ENCODE measurements at regions not wholly inside any gene's neighbourhood (a gene's known extent, or its start where the extent isn't known, plus 50 kb on each side); places are given as distances from the start of the nearest gene placed in this dataset.
"Not testable (repeated sequence)": the region's sequence is repeated elsewhere in the genome, so short reads cannot be mapped to it uniquely, and the experiment has no call there.

DNA sequence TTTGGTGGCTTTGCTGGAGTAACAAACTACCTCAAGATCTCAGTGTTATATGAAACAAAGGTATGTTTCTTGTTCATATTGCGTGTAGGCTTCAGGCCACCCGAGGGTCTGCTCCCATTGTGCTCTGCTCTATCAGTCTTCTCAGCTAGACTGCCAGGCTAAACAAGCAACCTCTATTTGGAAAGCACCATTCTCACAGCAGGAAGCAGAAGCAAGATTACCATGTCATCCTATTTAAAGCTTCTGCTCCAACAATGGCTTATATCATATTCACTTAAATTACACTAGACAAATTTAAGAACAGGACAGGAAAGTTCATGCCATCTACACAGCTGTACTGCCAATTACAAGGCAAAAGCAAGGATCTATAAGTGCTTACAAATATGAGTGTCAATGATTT is 385.8 kb downstream of the PPARGC1A start:
- no peak for DNase-seq

DNA sequence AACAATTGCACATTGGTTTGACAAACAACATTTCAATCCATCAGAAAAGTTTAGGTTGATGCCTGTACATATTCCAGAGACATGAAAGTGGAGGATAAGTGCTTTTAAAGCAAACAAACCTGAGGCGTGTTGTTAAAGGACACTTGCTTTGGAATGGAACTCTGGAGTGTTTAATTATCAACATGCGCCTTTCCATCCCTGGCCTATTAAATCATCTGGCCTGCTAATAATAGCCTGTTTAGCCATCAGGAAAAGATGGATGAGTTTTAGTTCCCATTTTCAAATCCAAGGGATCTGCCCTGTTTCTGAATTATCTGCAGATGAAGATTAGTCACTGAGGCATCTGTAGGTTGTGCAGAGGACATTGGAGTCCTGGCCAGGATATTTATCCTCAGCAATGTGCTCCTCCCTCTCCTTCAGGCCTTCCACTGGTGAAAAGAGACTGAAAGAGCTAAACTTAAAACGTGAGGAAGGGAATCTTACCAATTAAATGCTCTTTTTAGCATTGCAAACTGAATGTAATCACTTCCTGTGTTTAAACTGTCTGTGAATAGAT is 388.9 kb downstream of the PPARGC1A start:
- DNase-seq: no peak

DNA sequence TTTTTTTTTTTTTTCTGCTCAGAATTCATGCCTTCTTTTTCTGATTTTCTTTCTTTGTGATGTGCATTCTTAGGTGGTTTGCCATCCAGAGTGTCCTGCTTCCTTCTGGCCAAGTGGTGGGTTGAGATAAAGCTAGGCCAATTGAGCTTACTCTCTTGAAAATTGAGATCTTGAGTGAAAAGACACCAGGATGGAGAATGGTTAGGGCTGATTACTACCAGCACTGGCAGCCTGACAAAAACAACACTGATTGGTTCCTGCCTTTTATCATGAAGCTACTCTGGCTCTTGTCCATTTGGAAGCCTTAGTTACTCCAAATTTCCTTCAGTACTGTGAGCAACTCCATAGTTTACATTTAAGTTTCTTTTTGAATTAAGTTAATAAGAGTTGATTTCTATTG is 404.0 kb downstream of the PPARGC1A start:
- no peak for DNase-seq

GRCh38 chr4:23484689-23485088 is 405.2 kb downstream of the PPARGC1A start:
- DNase-seq: no peak

DNA sequence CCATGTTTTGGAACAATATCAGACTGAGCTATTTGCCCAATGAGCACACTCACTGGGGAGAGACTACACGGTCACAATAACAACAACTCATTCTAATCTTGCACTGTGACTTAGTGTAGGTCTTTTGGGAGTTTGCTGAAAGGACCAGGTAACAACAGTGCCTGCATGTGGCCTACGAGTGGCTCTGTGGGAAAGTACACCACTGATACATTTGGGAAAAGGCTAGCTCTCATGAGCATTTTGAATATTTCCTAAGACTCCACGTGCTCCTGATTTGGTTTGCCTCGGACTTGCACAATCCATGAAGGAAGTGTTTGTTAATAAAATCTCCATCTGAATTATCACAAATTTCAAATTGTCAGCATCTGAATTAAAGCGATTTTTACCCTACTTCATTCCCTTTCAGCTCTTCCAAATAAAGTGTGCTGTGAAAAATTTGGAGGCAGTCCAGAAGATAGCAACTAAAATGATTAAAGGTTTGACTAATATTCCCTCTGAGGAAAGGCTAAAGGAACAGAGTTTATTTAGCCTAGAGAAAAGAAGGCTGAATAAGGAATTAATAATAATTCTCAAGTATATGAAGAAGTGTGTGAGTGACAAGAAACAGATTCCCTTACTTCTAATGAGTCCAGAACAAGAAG is 406.4 kb downstream of the PPARGC1A start:
- no peak for DNase-seq

DNA sequence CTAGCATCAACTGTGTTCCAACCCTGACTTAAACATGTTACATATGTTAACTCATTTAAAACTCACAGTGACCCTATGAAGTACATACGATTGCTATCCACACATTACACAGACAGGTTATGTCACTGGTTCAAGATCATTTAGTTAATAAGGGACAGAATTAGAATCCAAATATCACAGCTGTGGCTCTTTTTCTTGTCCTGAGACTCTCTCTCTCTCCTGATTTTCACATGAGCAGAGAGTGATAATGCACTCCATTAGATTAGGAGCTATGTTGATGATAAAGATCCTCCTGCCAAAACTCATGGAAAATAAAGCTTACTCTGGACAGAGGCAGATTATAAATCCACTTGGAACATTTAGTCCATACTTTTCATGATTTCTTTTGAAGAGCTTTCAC is 408.3 kb downstream of the PPARGC1A start:
- DNase-seq: no peak

- DNase-seq: no peak
These were observed 411.9 kb downstream of the PPARGC1A start for GRCh38 chr4:23477905-23478304.

GRCh38 chr4:23476515-23477090 is 413.2 kb downstream of the PPARGC1A start:
- no peak for DNase-seq

DNA sequence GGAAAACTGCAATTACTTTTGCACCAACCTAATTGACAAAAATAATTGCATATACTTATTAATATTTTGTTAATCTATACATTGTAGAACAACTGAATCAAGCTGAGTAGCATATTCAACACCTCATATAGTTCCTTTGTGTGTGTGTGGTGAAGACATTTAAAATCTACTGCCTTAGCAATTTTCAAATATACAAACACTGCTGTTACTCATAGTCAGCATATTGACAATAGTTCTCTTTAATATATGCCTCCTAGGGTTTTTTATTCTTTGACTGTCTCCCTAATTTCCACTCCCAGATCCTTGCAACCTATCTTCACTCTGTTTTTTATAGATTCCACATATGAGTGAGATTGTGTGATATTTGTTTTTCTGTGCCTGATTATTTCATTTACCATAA is 426.8 kb downstream of the PPARGC1A start:
- no peak for DNase-seq

GRCh38 chr4:23458054-23458453 is 431.8 kb downstream of the PPARGC1A start:
- no peak for DNase-seq

GRCh38 chr4:23456864-23457263 is 433.0 kb downstream of the PPARGC1A start:
- no peak for DNase-seq

GRCh38 chr4:23455456-23456158 is 434.2 kb downstream of the PPARGC1A start:
- no peak for DNase-seq

GRCh38 chr4:23441530-23442069 is 448.2 kb downstream of the PPARGC1A start:
- no peak for DNase-seq

- DNase-seq: no peak
These were observed 451.1 kb downstream of the PPARGC1A start for GRCh38 chr4:23438764-23439163.

- DNase-seq: no peak
These were observed 460.4 kb downstream of the PPARGC1A start for GRCh38 chr4:23429497-23429896.

DNA sequence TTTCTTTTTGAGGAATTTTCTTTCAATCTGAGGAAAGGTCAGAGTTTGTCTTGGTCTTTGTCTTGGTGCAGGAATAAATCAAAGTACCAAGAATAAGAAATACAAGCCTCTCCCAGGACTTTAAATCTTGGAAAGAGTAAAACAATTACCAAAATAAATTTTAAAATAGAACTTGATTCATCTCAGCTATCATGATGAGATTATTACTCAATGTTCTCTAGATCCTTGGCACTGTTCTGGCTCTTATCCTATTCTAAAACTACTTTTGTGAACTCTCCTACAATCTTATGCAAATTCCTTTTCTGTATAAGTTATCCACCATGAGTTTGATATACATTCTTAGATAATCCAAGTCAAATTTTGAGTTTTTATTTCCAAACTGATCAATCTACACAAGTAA is 464.3 kb downstream of the PPARGC1A start:
- DNase-seq: no peak

- no peak for DNase-seq
These were observed 466.3 kb downstream of the PPARGC1A start for GRCh38 chr4:23423540-23423939.

DNA sequence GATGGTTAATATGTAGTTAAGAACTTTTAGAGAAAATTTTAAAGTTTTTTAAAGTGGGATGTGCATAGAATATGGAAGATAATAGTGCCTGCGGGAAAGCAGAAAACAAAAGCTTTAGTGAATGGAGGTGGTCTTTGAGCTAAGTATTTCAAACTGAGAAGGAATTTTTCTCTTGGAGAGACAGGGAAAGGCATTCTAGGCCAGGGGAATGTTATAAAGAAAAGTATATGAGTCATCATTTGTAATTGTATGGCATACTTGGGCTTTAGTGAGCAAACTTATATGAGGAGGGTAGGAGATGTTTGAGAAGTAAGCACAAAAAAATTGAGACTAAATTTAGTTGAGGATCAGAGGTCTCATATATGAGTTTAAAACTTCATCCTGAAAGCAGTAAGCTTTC is 467.0 kb downstream of the PPARGC1A start:
- DNase-seq: no peak

- no peak for DNase-seq
These were observed 476.2 kb downstream of the PPARGC1A start for GRCh38 chr4:23413631-23414030.

GRCh38 chr4:23412701-23413100 is 477.1 kb downstream of the PPARGC1A start:
- DNase-seq: no peak

DNA sequence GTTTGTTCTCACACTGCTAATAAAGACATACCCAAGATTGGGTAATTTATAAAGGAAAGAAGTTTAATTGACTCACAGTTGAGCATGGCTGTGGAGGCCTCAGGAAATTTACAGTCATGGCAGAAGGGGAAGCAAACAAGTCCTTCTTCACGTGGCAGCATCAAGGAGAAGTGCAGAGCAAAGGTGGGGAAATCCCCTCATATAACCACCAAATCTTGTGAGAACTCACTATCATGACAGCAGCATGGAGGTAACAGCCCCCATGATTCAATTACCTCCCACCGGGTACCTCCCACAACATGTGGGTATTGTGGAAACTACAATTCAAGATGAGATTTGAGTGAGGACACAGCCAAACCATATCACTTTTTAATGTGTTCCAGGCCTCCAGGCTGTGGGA is 480.9 kb downstream of the PPARGC1A start:
- not testable (repeated sequence) for DNase-seq

DNA sequence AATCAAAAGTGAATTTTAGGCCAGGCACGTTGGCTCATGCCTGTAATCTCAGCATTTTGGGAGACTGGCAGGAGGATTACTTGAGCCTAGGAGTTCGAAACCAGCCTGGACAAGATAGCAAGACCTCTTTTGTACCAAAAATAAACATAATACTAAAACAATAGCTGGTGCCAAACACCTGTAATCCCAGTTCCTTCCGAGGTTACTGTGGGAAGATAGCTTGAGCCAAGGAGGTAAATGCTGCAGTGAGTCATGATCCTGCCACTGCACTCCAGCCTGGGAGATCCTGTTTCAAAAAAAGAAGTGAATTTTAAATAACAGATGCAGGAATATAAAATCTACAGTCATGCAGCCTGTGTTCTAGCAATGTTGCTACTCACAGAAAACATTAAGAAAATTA is 488.3 kb downstream of the PPARGC1A start:
- DNase-seq: no peak

GRCh38 chr4:23392860-23393458 is 496.9 kb downstream of the PPARGC1A start:
- no peak for DNase-seq

Data from CD4-positive, alpha-beta T cell treated with Interleukin-15 for 1 hour (primary cell).